ENCODE measurements at regions not wholly inside any gene's neighbourhood (a gene's known extent, or its start where the extent isn't known, plus 50 kb on each side); places are given as distances from the start of the nearest gene placed in this dataset.

GRCh38 chr4:65805936-65806335 lies 135.6 kb upstream of the EPHA5 start:
- H3K4me3 Mint-ChIP-seq = no peak overlapping the region
- intact Hi-C loops (cut with micrococcal nuclease) = no loop called here

GRCh38 chr4:65799513-65799912 lies 129.2 kb upstream of the EPHA5 start:
- DNase-seq (no peak), ATAC-seq (no peak)
- POLR2A ChIA-PET = no interaction called here
- intact Hi-C loops (cut with micrococcal nuclease) = no loop called here
- H3K9me3 Mint-ChIP-seq = peaks cover 5% of the 10 kb centered on the region
- H3K36me3 Mint-ChIP-seq (ENCODE audit: low read depth) = no peaks in the 10 kb centered on the region
- H3K27me3 Mint-ChIP-seq = no peaks in the 10 kb centered on the region
- H3K4me1 Mint-ChIP-seq (ENCODE audit: low read depth) = no peaks in the 10 kb centered on the region
- H3K27ac Mint-ChIP-seq = no peak overlapping the region
- TF ChIP-seq, protein P1, sequence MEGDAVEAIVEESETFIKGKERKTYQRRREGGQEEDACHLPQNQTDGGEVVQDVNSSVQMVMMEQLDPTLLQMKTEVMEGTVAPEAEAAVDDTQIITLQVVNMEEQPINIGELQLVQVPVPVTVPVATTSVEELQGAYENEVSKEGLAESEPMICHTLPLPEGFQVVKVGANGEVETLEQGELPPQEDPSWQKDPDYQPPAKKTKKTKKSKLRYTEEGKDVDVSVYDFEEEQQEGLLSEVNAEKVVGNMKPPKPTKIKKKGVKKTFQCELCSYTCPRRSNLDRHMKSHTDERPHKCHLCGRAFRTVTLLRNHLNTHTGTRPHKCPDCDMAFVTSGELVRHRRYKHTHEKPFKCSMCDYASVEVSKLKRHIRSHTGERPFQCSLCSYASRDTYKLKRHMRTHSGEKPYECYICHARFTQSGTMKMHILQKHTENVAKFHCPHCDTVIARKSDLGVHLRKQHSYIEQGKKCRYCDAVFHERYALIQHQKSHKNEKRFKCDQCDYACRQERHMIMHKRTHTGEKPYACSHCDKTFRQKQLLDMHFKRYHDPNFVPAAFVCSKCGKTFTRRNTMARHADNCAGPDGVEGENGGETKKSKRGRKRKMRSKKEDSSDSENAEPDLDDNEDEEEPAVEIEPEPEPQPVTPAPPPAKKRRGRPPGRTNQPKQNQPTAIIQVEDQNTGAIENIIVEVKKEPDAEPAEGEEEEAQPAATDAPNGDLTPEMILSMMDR (IDR thresholded peaks at IDR 0.05) = no peak
- CTCF ChIA-PET = no interaction called here
- H3K4me3 Mint-ChIP-seq = no peak overlapping the region

More at GRCh38 chr4:65805936-65806335, 135.6 kb upstream of the EPHA5 start:
- Mint-ChIP-seq H3K4me1 (ENCODE audit: low read depth) (no peaks in the 10 kb centered on the region), H3K27ac (no peak overlapping the region), H3K36me3 (ENCODE audit: low read depth) (no peaks in the 10 kb centered on the region), H3K9me3 (peaks cover 4% of the 10 kb centered on the region), H3K27me3 (no peaks in the 10 kb centered on the region)
- ATAC-seq = no peak
- CTCF ChIA-PET = no interaction called here
- POLR2A ChIA-PET = no interaction called here
- DNase-seq = no peak
- TF ChIP-seq, protein P1 (IDR thresholded peaks at IDR 0.05) = no peak

- intact Hi-C loops (cut with micrococcal nuclease) = no loop called here
- CTCF ChIA-PET = no interaction called here
These were observed 128.3 kb upstream of the EPHA5 start for GRCh38 chr4:65798498-65799127.

DNA sequence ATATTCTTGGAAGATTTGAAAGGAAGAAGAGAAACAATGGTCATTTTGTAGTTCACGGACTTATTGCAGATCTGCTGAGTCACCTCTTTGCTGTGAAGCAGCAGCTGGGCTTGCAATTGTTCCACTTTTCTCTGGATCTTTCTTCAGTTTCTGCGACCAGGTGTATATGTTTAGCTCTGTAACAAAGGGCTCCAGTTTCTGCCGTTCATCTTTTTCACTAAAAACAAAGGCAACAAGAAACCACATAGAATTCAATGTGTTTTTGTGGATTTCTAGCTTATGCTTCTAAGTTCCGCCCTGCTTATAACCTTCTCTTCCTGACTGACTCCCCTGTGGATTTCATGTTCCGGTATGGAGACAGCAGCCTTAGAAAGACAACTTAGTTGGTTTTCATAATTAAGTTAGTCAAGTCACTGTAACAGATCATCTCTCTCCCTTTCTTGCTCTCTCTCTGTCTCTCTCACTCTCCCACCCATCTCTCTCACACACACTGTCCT lies 121.6 kb upstream of the EPHA5 start:
- H3K4me3 Mint-ChIP-seq = no peak overlapping the region
- H3K27me3 Mint-ChIP-seq = no peaks in the 10 kb centered on the region
- intact Hi-C loops (cut with micrococcal nuclease) = no loop called here
- ATAC-seq (no peak), DNase-seq (no peak)
- no peaks in the 10 kb centered on the region for H3K4me1 Mint-ChIP-seq (ENCODE audit: low read depth)
- H3K9me3 Mint-ChIP-seq = peaks cover 2% of the 10 kb centered on the region
- TF ChIP-seq, protein P1 (IDR thresholded peaks at IDR 0.05) = no peak
- CTCF ChIA-PET = no interaction called here
- POLR2A ChIA-PET = no interaction called here
- no peaks in the 10 kb centered on the region for H3K36me3 Mint-ChIP-seq (ENCODE audit: low read depth)
- H3K27ac Mint-ChIP-seq = no peak overlapping the region

More at GRCh38 chr4:65798498-65799127, 128.3 kb upstream of the EPHA5 start:
- Mint-ChIP-seq H3K27ac (no peak overlapping the region), H3K36me3 (ENCODE audit: low read depth) (no peaks in the 10 kb centered on the region), H3K4me3 (no peak overlapping the region), H3K9me3 (peaks cover 5% of the 10 kb centered on the region), H3K27me3 (no peaks in the 10 kb centered on the region), H3K4me1 (ENCODE audit: low read depth) (no peaks in the 10 kb centered on the region)
- TF ChIP-seq, protein P1 (IDR thresholded peaks at IDR 0.05) = no peak
- DNase-seq (no peak), ATAC-seq (no peak)
- POLR2A ChIA-PET = no interaction called here

- no peak overlapping the region for H3K27ac Mint-ChIP-seq
- H3K36me3 Mint-ChIP-seq (ENCODE audit: low read depth) = no peaks in the 10 kb centered on the region
- H3K9me3 Mint-ChIP-seq = peaks cover 2% of the 10 kb centered on the region
- H3K27me3 Mint-ChIP-seq = no peaks in the 10 kb centered on the region
- ATAC-seq (no peak), DNase-seq (no peak)
- ChIA-PET CTCF (no interaction called here), POLR2A (no interaction called here)
- no peaks in the 10 kb centered on the region for H3K4me1 Mint-ChIP-seq (ENCODE audit: low read depth)
- TF ChIP-seq, protein P1 (IDR thresholded peaks at IDR 0.05) = no peak
- intact Hi-C loops (cut with micrococcal nuclease) = no loop called here
- no peak overlapping the region for H3K4me3 Mint-ChIP-seq
These were observed 121.0 kb upstream of the EPHA5 start for GRCh38 chr4:65791111-65791811.

Data from activated CD8-positive, alpha-beta T cell treated with anti-CD3 and anti-CD28 coated beads for 36 hours (primary cell).